K562 (cell line): ENCODE measurements at regions not wholly inside any gene's neighbourhood (a gene's known extent, or its start where the extent isn't known, plus 50 kb on each side); places are given as distances from the start of the nearest gene placed in this dataset.
"Not testable (repeated sequence)": the region's sequence is repeated elsewhere in the genome, so short reads cannot be mapped to it uniquely, and the experiment has no call there.

ENCODE experiments used
- ATAC-seq: fragments of 200-7000 bp; cut with Tn5 transposase; 3 replicates; pipeline ENCODE4 v1.9.1; 2020; ENCODE audit warnings: moderate library complexity
- BruUV-seq: library from RNA; stranded (reverse); fragments of 400-500 nt; replicated peaks from 2 replicates; lab custom pipeline; 2021; lab: Mats Ljungman, UMichigan
- CTCF ChIA-PET: fragments of 300-600 bp; formaldehyde crosslinking; extraction: SDS; loops from one replicate; lab custom pipeline; 2021; ENCODE audit warnings: low intra/inter-chr PET ratio; lab: Yijun Ruan, JAX
- POLR2A ChIA-PET: fragments of 300-600, 350-650 bp; sonication (Branson Sonifier 250); formaldehyde crosslinking; extraction: SDS; loops from one replicate; lab custom pipeline; 2021; ENCODE audit warnings: antibody characterized with exemption, inconsistent platforms; lab: Yijun Ruan, JAX
- DNase-seq, 4 experiments: peaks; one replicate each; pipeline versions ENCODE4 v3.0.0 to v3.0.0-alpha.2; 2011 to 2018; ENCODE audit warnings: low spot score in 3 of 4, mixed read lengths in 3 of 4; ENCODE audit errors: extremely low read depth in 1 of 4
- FAIRE-seq: peaks from 2 replicates; lab custom pipeline; 2011; peaks lifted over from hg19 to GRCh38; lab: Jason Lieb, UNC
- H2AFZ ChIP-seq: 2 replicates; pipeline ENCODE4 v1.6.0; 2011; ENCODE audit warnings: low read depth, low read length, control low read depth, inconsistent platforms
- H3K27ac ChIP-seq: fragments of 200-600 bp; 3 replicates; pipeline ENCODE4 v1.8.0; 2011; ENCODE audit warnings: low read depth, mild to moderate bottlenecking, control low read depth, inconsistent platforms, low read length, moderate library complexity, mixed read lengths; ENCODE audit errors: extremely low read depth
- H3K27me3 ChIP-seq, 2 experiments: fragments of 300-600 bp in 1 of 2; 2 replicates in 1 of 2; 3 replicates in 1 of 2; pipeline versions ENCODE4 v1.6.0 to v1.8.0; 2011; ENCODE audit warnings: inconsistent platforms in 2 of 2, low read length in 2 of 2, mild to moderate bottlenecking in 1 of 2, mixed read lengths in 1 of 2, moderate library complexity in 1 of 2; ENCODE audit not compliant: control insufficient read depth in 2 of 2, insufficient read depth in 2 of 2
- H3K36me3 ChIP-seq: fragments of 300-600 bp; 3 replicates; pipeline ENCODE4 v1.8.0; 2011; ENCODE audit warnings: mild to moderate bottlenecking, low read length, inconsistent platforms; ENCODE audit not compliant: control insufficient read depth, insufficient read depth
- H3K4me1 ChIP-seq, 2 experiments: fragments of 200-600 bp in 1 of 2; replicated peaks in 1 of 2; 2 replicates in 1 of 2; 3 replicates in 1 of 2; pipeline versions ENCODE4 v1.5.1 to v1.8.0; 2011; ENCODE audit warnings: inconsistent platforms in 2 of 2, low read length in 2 of 2, mild to moderate bottlenecking in 1 of 2, mixed read lengths in 1 of 2, moderate library complexity in 1 of 2; ENCODE audit not compliant: control insufficient read depth in 2 of 2, insufficient read depth in 2 of 2
- H3K4me2 ChIP-seq: 2 replicates; pipeline ENCODE4 v1.6.1; 2011; ENCODE audit warnings: low read length, control low read depth, inconsistent platforms, mixed read lengths; ENCODE audit not compliant: insufficient read depth
- H3K4me3 ChIP-seq: fragments of 200-600 bp; sonication (generic), shearing (Covaris generic); 2 replicates; pipeline ENCODE4 v1.5.1; 2016; ENCODE audit warnings: control low read depth, inconsistent platforms
- H3K79me2 ChIP-seq: fragments of 200-600 bp; 3 replicates; pipeline ENCODE4 v1.8.0; 2011; ENCODE audit warnings: low read length, inconsistent platforms; ENCODE audit not compliant: control insufficient read depth, insufficient read depth
- H3K9ac ChIP-seq, 2 experiments: 2 replicates each; pipeline versions ENCODE4 v1.6.0 to v1.6.1; 2011; ENCODE audit warnings: low read depth in 2 of 2, low read length in 2 of 2, control low read depth in 1 of 2, inconsistent platforms in 1 of 2, mild to moderate bottlenecking in 1 of 2, mixed read lengths in 1 of 2; ENCODE audit not compliant: insufficient read depth in 1 of 2
- H3K9me1 ChIP-seq: one replicate; pipeline ENCODE4 v1.6.0; 2011; ENCODE audit warnings: inconsistent platforms, mild to moderate bottlenecking, low read length, moderate library complexity; ENCODE audit not compliant: control insufficient read depth, insufficient read depth
- H3K9me3 ChIP-seq: replicated peaks from 2 replicates; pipeline ENCODE4 v1.5.1; 2011; ENCODE audit warnings: low read depth, low read length, inconsistent platforms; ENCODE audit not compliant: control insufficient read depth, insufficient read depth
- H4K20me1 ChIP-seq: replicated peaks from 2 replicates; pipeline ENCODE4 v1.6.1; 2011; ENCODE audit warnings: low read length, inconsistent platforms, mixed read lengths; ENCODE audit not compliant: control insufficient read depth, insufficient read depth
- CREM ChIP-seq: IDR thresholded peaks from 2 replicates; pipeline ENCODE4 v1.6.1; 2014; ENCODE audit warnings: antibody characterized with exemption, low read depth
- EP400 ChIP-seq: fragments of 450-650 bp; IDR thresholded peaks from 2 replicates; pipeline ENCODE4 v1.6.1; 2017; ENCODE audit warnings: antibody characterized with exemption, mild to moderate bottlenecking, moderate library complexity
- NR4A1 ChIP-seq, 2 experiments: fragments of 250-450 bp in 1 of 2; fragments of 450-650 bp in 1 of 2; sonication (Bioruptor Pico) in 1 of 2; IDR thresholded peaks; 2 replicates each; pipeline versions ENCODE4 v1.4.0 to v1.6.1; 2016 to 2020; ENCODE audit warnings: mild to moderate bottlenecking in 2 of 2, missing compliant biosample characterization in 1 of 2, missing genetic modification characterization in 1 of 2, moderate library complexity in 1 of 2
- ZFP1 ChIP-seq: fragments of 450-650 bp; formaldehyde crosslinking; IDR thresholded peaks from 2 replicates; pipeline ENCODE4 v1.4.0; 2020; ENCODE audit warnings: mild to moderate bottlenecking, mixed read lengths
- ZNF143 ChIP-seq: sonication (generic); formaldehyde crosslinking; IDR thresholded peaks from 2 replicates; pipeline ENCODE4 v1.9.0; 2022; ENCODE audit warnings: mild to moderate bottlenecking, missing genetic modification reagents
- ZNF77 ChIP-seq: fragments of 250-450 bp; sonication (Bioruptor Pico); IDR thresholded peaks from 2 replicates; pipeline ENCODE4 v1.5.0; 2020
- WGBS: fragments of 100-300 bp; shearing (Covaris generic); methylation state at CpG from one replicate; pipeline ENCODE4 v1.1.6; 2016; ENCODE audit warnings: low coverage, mixed read lengths; ENCODE audit not compliant: insufficient coverage; ENCODE audit errors: missing lambda C conversion rate; 5-methylcytosine and 5-hydroxymethylcytosine counted together
- in situ Hi-C: fragments of 300-500 bp; cut with MboI; formaldehyde crosslinking; loops from 4 replicates; pipeline ENCODE4 v1.15.0; 2018; ENCODE audit warnings: inconsistent platforms, mixed read lengths
- intact Hi-C: fragments of 100-400 bp; cut with micrococcal nuclease; formaldehyde crosslinking; loops from 2 replicates; pipeline ENCODE4 v1.14.2; 2022
- TF ChIP-seq, protein P1 (sequence below): sonication (generic); formaldehyde crosslinking; IDR thresholded peaks from 2 replicates; pipeline ENCODE4 v1.4.0; 2020; ENCODE audit warnings: mild to moderate bottlenecking, missing genetic modification reagents

GRCh38 chr4:156367502-156367901, 413.8 kb upstream of the CTSO start:
- intact Hi-C loops, ATAC-seq, in situ Hi-C loops: not testable (repeated sequence)

GRCh38 chr4:156362581-156362980, 408.9 kb upstream of the CTSO start:
- in situ Hi-C loops (no loop called here), intact Hi-C loops (no loop called here)
- no peak overlapping the region for H3K4me3 ChIP-seq
- CTCF ChIA-PET, result no interaction called here
- H4K20me1 ChIP-seq, result no peaks in the 10 kb centered on the region
- H3K9me3 ChIP-seq, result no peaks in the 10 kb centered on the region
- no peak overlapping the region for H3K4me2 ChIP-seq
- no peak overlapping the region for H3K9ac ChIP-seq
- no peaks in the 10 kb centered on the region for H3K27me3 ChIP-seq
- H3K36me3 ChIP-seq, result no peaks in the 10 kb centered on the region
- no peak overlapping the region for H2AFZ ChIP-seq
- POLR2A ChIA-PET, result no interaction called here
- no peak overlapping the region for H3K27ac ChIP-seq
- H3K9me1 ChIP-seq, result no peaks in the 10 kb centered on the region
- BruUV-seq, result no TSS peak
- FAIRE-seq, result no peak
- DNase-seq, result no peak
- H3K4me1 ChIP-seq, result no peaks in the 10 kb centered on the region
- ATAC-seq, result no peak
- TF ChIP-seq ZNF77 (CRISPR knock-in tag), result no peak
- TF ChIP-seq ZNF143 (CRISPR knock-in tag), result no peak
- no peak for TF ChIP-seq EP400
- TF ChIP-seq, protein P1, sequence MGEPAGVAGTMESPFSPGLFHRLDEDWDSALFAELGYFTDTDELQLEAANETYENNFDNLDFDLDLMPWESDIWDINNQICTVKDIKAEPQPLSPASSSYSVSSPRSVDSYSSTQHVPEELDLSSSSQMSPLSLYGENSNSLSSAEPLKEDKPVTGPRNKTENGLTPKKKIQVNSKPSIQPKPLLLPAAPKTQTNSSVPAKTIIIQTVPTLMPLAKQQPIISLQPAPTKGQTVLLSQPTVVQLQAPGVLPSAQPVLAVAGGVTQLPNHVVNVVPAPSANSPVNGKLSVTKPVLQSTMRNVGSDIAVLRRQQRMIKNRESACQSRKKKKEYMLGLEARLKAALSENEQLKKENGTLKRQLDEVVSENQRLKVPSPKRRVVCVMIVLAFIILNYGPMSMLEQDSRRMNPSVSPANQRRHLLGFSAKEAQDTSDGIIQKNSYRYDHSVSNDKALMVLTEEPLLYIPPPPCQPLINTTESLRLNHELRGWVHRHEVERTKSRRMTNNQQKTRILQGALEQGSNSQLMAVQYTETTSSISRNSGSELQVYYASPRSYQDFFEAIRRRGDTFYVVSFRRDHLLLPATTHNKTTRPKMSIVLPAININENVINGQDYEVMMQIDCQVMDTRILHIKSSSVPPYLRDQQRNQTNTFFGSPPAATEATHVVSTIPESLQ (CRISPR knock-in tag), result no peak
- TF ChIP-seq CREM, result no peak
- no peak for TF ChIP-seq ZFP1 (CRISPR knock-in tag)
- TF ChIP-seq NR4A1 (CRISPR knock-in tag; IDR thresholded peaks at IDR 0.05), result no peak
- TF ChIP-seq NR4A1 (tag; IDR thresholded peaks at IDR 0.05), result no peak
- no peaks in the 10 kb centered on the region for H3K79me2 ChIP-seq
- 0% methylated on average over 2 of the region's 2 CpGs for WGBS

More at GRCh38 chr4:156367502-156367901, 413.8 kb upstream of the CTSO start:
- H3K4me2 ChIP-seq, FAIRE-seq, H3K36me3 ChIP-seq, H3K27ac ChIP-seq, H3K9ac ChIP-seq, H2AFZ ChIP-seq, H3K79me2 ChIP-seq, POLR2A ChIA-PET, H3K4me1 ChIP-seq, H3K4me3 ChIP-seq, H3K27me3 ChIP-seq, H4K20me1 ChIP-seq, H3K9me3 ChIP-seq, CTCF ChIA-PET, DNase-seq, BruUV-seq, H3K9me1 ChIP-seq: not testable (repeated sequence)
- WGBS, result 0% methylated on average over 2 of the region's 13 CpGs
